ENCODE measurements at regions not wholly inside any gene's neighbourhood (a gene's known extent, or its start where the extent isn't known, plus 50 kb on each side); places are given as distances from the start of the nearest gene placed in this dataset.
"Not testable (repeated sequence)": the region's sequence is repeated elsewhere in the genome, so short reads cannot be mapped to it uniquely, and the experiment has no call there.

DNA sequence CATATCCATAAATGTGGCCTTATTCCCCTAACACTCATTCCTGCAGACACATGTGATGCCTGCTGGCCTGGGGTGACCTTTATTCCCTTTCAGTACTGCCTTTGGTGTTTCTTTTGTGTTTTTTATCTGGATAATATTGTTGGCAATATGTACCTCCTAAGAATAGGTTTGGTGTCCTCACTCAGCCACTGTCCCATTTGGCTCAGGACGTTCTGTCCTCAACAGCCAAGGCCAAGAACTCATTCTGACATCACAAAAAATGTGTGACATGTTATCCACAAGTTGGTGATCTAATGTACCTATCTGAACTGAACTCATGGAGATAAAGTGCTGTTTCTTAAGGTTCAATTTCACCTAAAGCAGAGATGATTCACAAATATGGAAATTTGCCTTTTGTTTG lies 142.9 kb upstream of the GRAMD2B start:
- DNase-seq: no peak
- H3K27ac ChIP-seq (ENCODE audit: low read length): no peak overlapping the region
- H4K20me1 ChIP-seq (ENCODE audit: low read length): no peaks in the 10 kb centered on the region
- POLR2A ChIA-PET (ENCODE audit: unreplicated experiment): no interaction called here
- no peak overlapping the region for H2AFZ ChIP-seq (ENCODE audit: low read length)
- TF ChIP-seq EZH2phosphoT487 (IDR thresholded peaks at IDR 0.05; ENCODE audit: borderline replicate concordance, low read length) (no peak), EZH2 (IDR thresholded peaks at IDR 0.05; ENCODE audit: low read length, unreplicated experiment) (no peak)
- TF ChIP-seq, protein P1, sequence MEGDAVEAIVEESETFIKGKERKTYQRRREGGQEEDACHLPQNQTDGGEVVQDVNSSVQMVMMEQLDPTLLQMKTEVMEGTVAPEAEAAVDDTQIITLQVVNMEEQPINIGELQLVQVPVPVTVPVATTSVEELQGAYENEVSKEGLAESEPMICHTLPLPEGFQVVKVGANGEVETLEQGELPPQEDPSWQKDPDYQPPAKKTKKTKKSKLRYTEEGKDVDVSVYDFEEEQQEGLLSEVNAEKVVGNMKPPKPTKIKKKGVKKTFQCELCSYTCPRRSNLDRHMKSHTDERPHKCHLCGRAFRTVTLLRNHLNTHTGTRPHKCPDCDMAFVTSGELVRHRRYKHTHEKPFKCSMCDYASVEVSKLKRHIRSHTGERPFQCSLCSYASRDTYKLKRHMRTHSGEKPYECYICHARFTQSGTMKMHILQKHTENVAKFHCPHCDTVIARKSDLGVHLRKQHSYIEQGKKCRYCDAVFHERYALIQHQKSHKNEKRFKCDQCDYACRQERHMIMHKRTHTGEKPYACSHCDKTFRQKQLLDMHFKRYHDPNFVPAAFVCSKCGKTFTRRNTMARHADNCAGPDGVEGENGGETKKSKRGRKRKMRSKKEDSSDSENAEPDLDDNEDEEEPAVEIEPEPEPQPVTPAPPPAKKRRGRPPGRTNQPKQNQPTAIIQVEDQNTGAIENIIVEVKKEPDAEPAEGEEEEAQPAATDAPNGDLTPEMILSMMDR (conservative IDR thresholded peaks at IDR 0.05; ENCODE audit: low read depth, low read length): no peak
- ATAC-seq: no peak
- intact Hi-C loops (cut with micrococcal nuclease): no loop called here
- no peak overlapping the region for H3K9ac ChIP-seq (ENCODE audit: low read length)
- no peaks in the 10 kb centered on the region for H3K27me3 ChIP-seq (ENCODE audit: low read length)
- BruUV-seq (replicated peaks): no TSS peak
- CTCF ChIA-PET: no interaction called here
- no peak overlapping the region for H3K4me3 ChIP-seq (ENCODE audit: low read length)
- no peak overlapping the region for H3K4me2 ChIP-seq (ENCODE audit: low read length)
- H3F3A ChIP-seq (ENCODE audit: low read length, unreplicated experiment): no peaks in the 10 kb centered on the region
- H3K36me3 ChIP-seq (ENCODE audit: low read depth, low read length): no peaks in the 10 kb centered on the region
- no peaks in the 10 kb centered on the region for H3K4me1 ChIP-seq (ENCODE audit: insufficient read depth, low read length)
- no peaks in the 10 kb centered on the region for H3K9me3 ChIP-seq (ENCODE audit: low read length)
- no peaks in the 10 kb centered on the region for H3K79me2 ChIP-seq (ENCODE audit: low read length)
- H3K9me2 ChIP-seq (replicated peaks; ENCODE audit: low read length): no peaks in the 10 kb centered on the region

DNA sequence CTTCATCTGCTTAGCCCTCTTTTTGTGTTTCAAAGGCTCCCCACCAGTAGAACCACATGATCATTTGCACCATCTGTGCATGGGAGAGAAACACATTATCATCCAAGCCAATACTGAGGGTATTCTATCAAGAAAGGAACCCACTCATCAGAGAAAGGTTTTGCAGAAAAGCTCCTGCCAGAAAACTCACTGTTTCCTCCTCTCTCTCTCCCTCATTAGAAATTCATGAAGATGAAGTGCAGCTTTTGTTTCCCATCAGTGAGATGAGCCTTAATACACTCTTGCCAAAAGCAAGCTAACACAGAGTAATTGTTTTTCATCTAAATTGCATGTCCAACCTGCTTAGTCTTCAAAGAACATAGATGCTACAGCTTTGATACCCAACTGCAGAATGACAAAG lies 142.4 kb upstream of the GRAMD2B start:
- intact Hi-C loops (cut with micrococcal nuclease): no loop called here
- Histone ChIP-seq H3K9me2 (replicated peaks; ENCODE audit: low read length) (no peaks in the 10 kb centered on the region), H2AFZ (ENCODE audit: low read length) (no peak overlapping the region), H3K4me1 (ENCODE audit: insufficient read depth, low read length) (no peaks in the 10 kb centered on the region), H3K4me2 (ENCODE audit: low read length) (no peak overlapping the region), H3K36me3 (ENCODE audit: low read depth, low read length) (no peaks in the 10 kb centered on the region), H3K9ac (ENCODE audit: low read length) (no peak overlapping the region), H4K20me1 (ENCODE audit: low read length) (no peaks in the 10 kb centered on the region), H3F3A (ENCODE audit: low read length, unreplicated experiment) (no peaks in the 10 kb centered on the region), H3K27me3 (ENCODE audit: low read length) (no peaks in the 10 kb centered on the region), H3K27ac (ENCODE audit: low read length) (no peak overlapping the region), H3K9me3 (ENCODE audit: low read length) (no peaks in the 10 kb centered on the region), H3K79me2 (ENCODE audit: low read length) (no peaks in the 10 kb centered on the region), H3K4me3 (ENCODE audit: low read length) (no peak overlapping the region)
- BruUV-seq (replicated peaks): no TSS peak
- DNase-seq: no peak
- no peak for ATAC-seq
- POLR2A ChIA-PET (ENCODE audit: unreplicated experiment): no interaction called here
- CTCF ChIA-PET: no interaction called here
- TF ChIP-seq EZH2 (IDR thresholded peaks at IDR 0.05; ENCODE audit: low read length, unreplicated experiment) (no peak), EZH2phosphoT487 (IDR thresholded peaks at IDR 0.05; ENCODE audit: borderline replicate concordance, low read length) (no peak)
- TF ChIP-seq, protein P1 (conservative IDR thresholded peaks at IDR 0.05; ENCODE audit: low read depth, low read length): no peak

DNA sequence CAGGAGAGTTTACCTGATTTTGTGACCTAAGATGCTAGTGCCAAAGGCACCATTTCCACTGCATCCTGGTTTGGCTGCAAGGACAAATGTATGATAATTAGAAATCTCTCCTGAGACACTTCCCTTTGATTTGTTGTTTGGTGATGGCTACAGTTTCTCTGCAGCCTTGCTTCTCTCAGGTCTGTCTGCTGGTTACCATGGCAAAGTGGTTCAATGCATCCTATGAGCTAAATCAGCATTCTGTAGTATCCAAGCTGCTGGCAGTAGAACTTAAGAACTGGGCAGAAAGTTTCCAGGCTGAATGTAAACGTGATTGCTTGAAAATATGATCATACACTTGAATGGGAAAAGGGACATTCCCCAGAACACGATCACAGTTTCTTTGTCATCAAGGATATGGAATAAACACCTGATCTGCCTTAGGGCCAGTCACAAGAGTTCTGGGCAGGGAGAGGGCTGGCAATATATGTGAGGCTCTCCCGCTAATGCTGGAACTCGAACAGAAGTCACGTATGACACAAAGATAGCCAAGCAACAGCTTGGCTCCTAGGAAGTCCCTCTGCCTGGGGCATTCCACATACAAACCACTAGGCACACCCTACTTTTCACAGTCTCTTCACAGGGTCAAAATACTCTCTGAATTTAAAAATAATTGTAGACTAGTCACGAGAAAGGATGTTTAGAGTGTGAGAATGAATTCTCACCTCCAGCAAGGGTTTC lies 138.1 kb upstream of the GRAMD2B start:
- ChIA-PET POLR2A (ENCODE audit: unreplicated experiment) (no interaction called here), CTCF (no interaction called here)
- Histone ChIP-seq H3K4me3 (ENCODE audit: low read length) (no peak overlapping the region), H3K79me2 (ENCODE audit: low read length) (no peaks in the 10 kb centered on the region), H3K4me2 (ENCODE audit: low read length) (no peak overlapping the region), H3K27ac (ENCODE audit: low read length) (no peak overlapping the region), H3K9ac (ENCODE audit: low read length) (no peak overlapping the region), H3K9me2 (replicated peaks; ENCODE audit: low read length) (no peaks in the 10 kb centered on the region), H3K4me1 (ENCODE audit: insufficient read depth, low read length) (no peaks in the 10 kb centered on the region), H3K27me3 (ENCODE audit: low read length) (no peaks in the 10 kb centered on the region), H3K9me3 (ENCODE audit: low read length) (no peaks in the 10 kb centered on the region), H3F3A (ENCODE audit: low read length, unreplicated experiment) (no peaks in the 10 kb centered on the region), H3K36me3 (ENCODE audit: low read depth, low read length) (no peaks in the 10 kb centered on the region), H2AFZ (ENCODE audit: low read length) (no peak overlapping the region), H4K20me1 (ENCODE audit: low read length) (no peaks in the 10 kb centered on the region)
- TF ChIP-seq EZH2phosphoT487 (IDR thresholded peaks at IDR 0.05; ENCODE audit: borderline replicate concordance, low read length) (no peak), EZH2 (IDR thresholded peaks at IDR 0.05; ENCODE audit: low read length, unreplicated experiment) (no peak)
- TF ChIP-seq, protein P1 (conservative IDR thresholded peaks at IDR 0.05; ENCODE audit: low read depth, low read length): no peak
- ATAC-seq: no peak
- no peak for DNase-seq
- no TSS peak for BruUV-seq (replicated peaks)
- intact Hi-C loops (cut with micrococcal nuclease): no loop called here

DNA sequence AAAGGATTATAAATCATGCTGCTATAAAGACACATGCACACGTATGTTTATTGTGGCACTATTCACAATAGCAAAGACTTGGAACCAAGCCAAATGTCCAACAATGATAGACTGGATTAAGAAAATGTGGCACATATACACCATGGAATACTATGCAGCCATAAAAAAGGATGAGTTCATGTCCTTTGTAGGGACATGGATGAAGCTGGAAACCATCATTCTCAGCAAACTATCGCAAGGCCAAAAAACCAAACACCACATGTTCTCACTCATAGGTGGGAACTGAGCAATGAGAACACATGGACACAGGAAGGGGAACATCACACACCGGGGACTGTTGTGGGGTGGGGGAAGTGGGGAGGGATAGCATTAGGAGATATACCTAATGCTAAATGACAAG lies 127.1 kb upstream of the GRAMD2B start:
- CTCF ChIA-PET; H3K4me2 ChIP-seq (ENCODE audit: low read length); intact Hi-C loops (cut with micrococcal nuclease); ATAC-seq; H3K4me1 ChIP-seq (ENCODE audit: insufficient read depth, low read length); H4K20me1 ChIP-seq (ENCODE audit: low read length); H3K9me2 ChIP-seq (replicated peaks; ENCODE audit: low read length); H3K36me3 ChIP-seq (ENCODE audit: low read depth, low read length); H3K4me3 ChIP-seq (ENCODE audit: low read length); H3K9me3 ChIP-seq (ENCODE audit: low read length); H3K27me3 ChIP-seq (ENCODE audit: low read length); BruUV-seq (replicated peaks); DNase-seq; H3K9ac ChIP-seq (ENCODE audit: low read length); H2AFZ ChIP-seq (ENCODE audit: low read length); H3K27ac ChIP-seq (ENCODE audit: low read length); H3F3A ChIP-seq (ENCODE audit: low read length, unreplicated experiment); POLR2A ChIA-PET (ENCODE audit: unreplicated experiment); H3K79me2 ChIP-seq (ENCODE audit: low read length): not testable (repeated sequence)
